ENCODE measurements at regions not wholly inside any gene's neighbourhood (a gene's known extent, or its start where the extent isn't known, plus 50 kb on each side); places are given as distances from the start of the nearest gene placed in this dataset.

DNA sequence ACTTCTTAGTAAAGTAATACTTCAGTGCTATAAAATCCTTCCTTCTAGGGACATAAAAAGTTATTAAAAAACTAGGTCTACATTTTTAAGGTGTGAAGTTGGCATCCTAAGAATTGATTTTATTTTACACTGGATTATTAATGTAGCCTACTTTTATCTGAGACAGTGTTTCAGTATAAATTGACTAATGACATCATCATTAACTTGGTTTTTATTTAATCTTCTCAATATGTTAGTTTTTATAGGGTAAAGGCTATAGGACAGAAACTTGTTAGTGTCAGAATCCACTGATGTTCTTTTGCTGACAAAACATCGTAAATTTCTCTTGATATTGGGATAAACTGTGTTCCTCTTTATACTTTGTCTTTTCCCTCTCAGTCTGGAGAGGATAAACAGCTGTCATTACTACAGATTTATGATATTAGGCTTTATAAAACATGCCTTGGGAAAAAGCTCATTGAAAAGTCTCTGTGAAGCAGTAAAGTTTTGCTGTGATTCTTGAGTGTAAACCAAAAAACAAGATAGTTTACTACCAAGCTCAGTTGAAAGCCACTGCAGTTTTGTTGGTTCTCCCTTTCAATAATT lies 569.9 kb downstream of the EPHA4 start:
- Histone ChIP-seq H3K4ac (ENCODE audit: low read depth, low read length) (no peak overlapping the region), H2BK12ac (ENCODE audit: insufficient read length, low read depth, low read length) (no peak overlapping the region), H4K20me1 (ENCODE audit: control insufficient read depth, insufficient read depth, insufficient read length) (no peaks in the 10 kb centered on the region), H3K79me2 (ENCODE audit: insufficient read depth, low read length) (no peaks in the 10 kb centered on the region), H4K5ac (ENCODE audit: insufficient read length, low read depth, low read length) (no peak overlapping the region), H3K4me2 (ENCODE audit: insufficient read depth, insufficient read length, low read length) (no peak overlapping the region), H2BK5ac (ENCODE audit: insufficient read length, low read length) (no peak overlapping the region), H2BK15ac (ENCODE audit: low read depth, low read length) (no peak overlapping the region), H2AK5ac (ENCODE audit: insufficient read length, low read length) (no peak overlapping the region), H2BK20ac (ENCODE audit: low read depth, low read length, poor library complexity, severe bottlenecking) (no peak overlapping the region), H2AFZ (ENCODE audit: low read length) (no peak overlapping the region), H3K4me1 (ENCODE audit: insufficient read depth, low read length) (peaks cover 7% of the 10 kb centered on the region; the same call in 1 of the 2 replicates), H2BK120ac (ENCODE audit: low read depth, low read length, poor library complexity, severe bottlenecking) (no peak overlapping the region), H3K9me3 (ENCODE audit: control insufficient read depth, low read depth, low read length) (no peaks in the 10 kb centered on the region), H3K27me3 (ENCODE audit: insufficient read depth, low read length) (no peaks in the 10 kb centered on the region), H4K91ac (ENCODE audit: insufficient read length, low read depth, low read length) (no peak overlapping the region), H4K8ac (replicated peaks; ENCODE audit: insufficient read length, low read depth, low read length) (no peak overlapping the region), H3K27ac (ENCODE audit: insufficient read length, low read depth, low read length) (no peak overlapping the region), H3K9ac (ENCODE audit: extremely low read depth, insufficient read length, low read length) (no peak overlapping the region), H3K23me2 (ENCODE audit: insufficient read length, low read depth, low read length, poor library complexity, severe bottlenecking) (no peaks in the 10 kb centered on the region), H3K23ac (ENCODE audit: insufficient read length, low read depth, low read length) (no peak overlapping the region), H3K56ac (ENCODE audit: insufficient read length, low read depth, low read length) (no peak overlapping the region), H3T11ph (ENCODE audit: low read length) (no peak overlapping the region), H3K18ac (ENCODE audit: insufficient read length, low read depth, low read length) (no peak overlapping the region), H3K79me1 (ENCODE audit: insufficient read depth, low read depth, low read length, poor library complexity, severe bottlenecking) (no peaks in the 10 kb centered on the region), H3K14ac (ENCODE audit: insufficient read depth, low read length) (no peak overlapping the region)
- Mint-ChIP-seq H3K27me3 (ENCODE audit: low read depth) (no peaks in the 10 kb centered on the region), H3K4me1 (peaks cover 4 to 11% of the 10 kb centered on the region in 2 experiments; a peak in 3 of 4 replicates), H3K4me3 (no peak overlapping the region), H3K36me3 (ENCODE audit: insufficient read depth in 1 of 3, low read depth in 3 of 3) (no peaks in the 10 kb centered on the region), H3K9me3 (no peaks in the 10 kb centered on the region), H3K27ac (no peak overlapping the region)
- WGBS (ENCODE audit: extremely low coverage, insufficient read length, low lambda C conversion rate) = no CpG with 5 or more reads among the region's 1 CpG
- DNase-seq = no peak
- TF ChIP-seq, protein P1, sequence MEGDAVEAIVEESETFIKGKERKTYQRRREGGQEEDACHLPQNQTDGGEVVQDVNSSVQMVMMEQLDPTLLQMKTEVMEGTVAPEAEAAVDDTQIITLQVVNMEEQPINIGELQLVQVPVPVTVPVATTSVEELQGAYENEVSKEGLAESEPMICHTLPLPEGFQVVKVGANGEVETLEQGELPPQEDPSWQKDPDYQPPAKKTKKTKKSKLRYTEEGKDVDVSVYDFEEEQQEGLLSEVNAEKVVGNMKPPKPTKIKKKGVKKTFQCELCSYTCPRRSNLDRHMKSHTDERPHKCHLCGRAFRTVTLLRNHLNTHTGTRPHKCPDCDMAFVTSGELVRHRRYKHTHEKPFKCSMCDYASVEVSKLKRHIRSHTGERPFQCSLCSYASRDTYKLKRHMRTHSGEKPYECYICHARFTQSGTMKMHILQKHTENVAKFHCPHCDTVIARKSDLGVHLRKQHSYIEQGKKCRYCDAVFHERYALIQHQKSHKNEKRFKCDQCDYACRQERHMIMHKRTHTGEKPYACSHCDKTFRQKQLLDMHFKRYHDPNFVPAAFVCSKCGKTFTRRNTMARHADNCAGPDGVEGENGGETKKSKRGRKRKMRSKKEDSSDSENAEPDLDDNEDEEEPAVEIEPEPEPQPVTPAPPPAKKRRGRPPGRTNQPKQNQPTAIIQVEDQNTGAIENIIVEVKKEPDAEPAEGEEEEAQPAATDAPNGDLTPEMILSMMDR (conservative IDR thresholded peaks at IDR 0.05) = no peak
